Endothelial cell (in vitro differentiated cells): ENCODE measurements at regions not wholly inside any gene's neighbourhood (a gene's known extent, or its start where the extent isn't known, plus 50 kb on each side); places are given as distances from the start of the nearest gene placed in this dataset.
"Not testable (repeated sequence)": the region's sequence is repeated elsewhere in the genome, so short reads cannot be mapped to it uniquely, and the experiment has no call there.

Experiments used
- DNase-seq: peaks from one replicate; pipeline ENCODE4 v3.0.0; 2021; ENCODE audit warnings: low spot score
- H3K27ac Mint-ChIP-seq: one replicate; pipeline ENCODE4 v1.8.0; 2021; ENCODE audit warnings: mixed read lengths, inconsistent platforms; ENCODE audit not compliant: unreplicated experiment
- H3K27me3 Mint-ChIP-seq: one replicate; pipeline ENCODE4 v1.8.0; 2021; ENCODE audit warnings: mild to moderate bottlenecking, moderate library complexity, mixed read lengths, inconsistent platforms; ENCODE audit not compliant: unreplicated experiment
- H3K36me3 Mint-ChIP-seq: one replicate; pipeline ENCODE4 v1.8.0; 2021; ENCODE audit warnings: mild to moderate bottlenecking, low read depth, mixed read lengths, inconsistent platforms; ENCODE audit not compliant: unreplicated experiment
- H3K4me1 Mint-ChIP-seq: one replicate; pipeline ENCODE4 v1.8.0; 2021; ENCODE audit warnings: mild to moderate bottlenecking, mixed read lengths, inconsistent platforms; ENCODE audit not compliant: unreplicated experiment
- H3K4me3 Mint-ChIP-seq: one replicate; pipeline ENCODE4 v1.8.0; 2021; ENCODE audit warnings: mild to moderate bottlenecking, mixed read lengths, inconsistent platforms; ENCODE audit not compliant: unreplicated experiment
- H3K9me3 Mint-ChIP-seq: one replicate; pipeline ENCODE4 v1.8.0; 2021; ENCODE audit warnings: mixed read lengths, inconsistent platforms; ENCODE audit not compliant: unreplicated experiment
- CTCF ChIP-seq: fragments of 200-600 bp; sonication (generic); IDR thresholded peaks from one replicate; pipeline ENCODE4 v1.5.0; 2021; ENCODE audit warnings: antibody characterized with exemption; ENCODE audit not compliant: unreplicated experiment

- no peaks in the 10 kb centered on the region for H3K36me3 Mint-ChIP-seq
- no peak overlapping the region for H3K27ac Mint-ChIP-seq
- H3K27me3 Mint-ChIP-seq = no peaks in the 10 kb centered on the region
- H3K4me1 Mint-ChIP-seq = no peaks in the 10 kb centered on the region
- no peak for TF ChIP-seq CTCF
- no peak for DNase-seq
- no peaks in the 10 kb centered on the region for H3K9me3 Mint-ChIP-seq
- no peak overlapping the region for H3K4me3 Mint-ChIP-seq
Measured at GRCh38 chr2:129805899-129806298, 173.6 kb upstream of the RAB6C start.

- Mint-ChIP-seq H3K4me1 (no peaks in the 10 kb centered on the region), H3K4me3 (no peak overlapping the region), H3K9me3 (no peaks in the 10 kb centered on the region), H3K27me3 (no peaks in the 10 kb centered on the region), H3K27ac (no peak overlapping the region), H3K36me3 (no peaks in the 10 kb centered on the region)
- DNase-seq = no peak
- no peak for TF ChIP-seq CTCF
Measured at GRCh38 chr2:129806317-129806716, 173.1 kb upstream of the RAB6C start.

GRCh38 chr2:129806990-129807389, 172.5 kb upstream of the RAB6C start:
- H3K27me3 Mint-ChIP-seq = no peaks in the 10 kb centered on the region
- no peaks in the 10 kb centered on the region for H3K4me1 Mint-ChIP-seq
- no peaks in the 10 kb centered on the region for H3K36me3 Mint-ChIP-seq

GRCh38 chr2:129807642-129808338, 171.7 kb upstream of the RAB6C start:
- H3K4me1 Mint-ChIP-seq, DNase-seq, H3K27ac Mint-ChIP-seq, H3K36me3 Mint-ChIP-seq, H3K27me3 Mint-ChIP-seq, H3K9me3 Mint-ChIP-seq, H3K4me3 Mint-ChIP-seq: not testable (repeated sequence)

More at GRCh38 chr2:129806990-129807389, 172.5 kb upstream of the RAB6C start:
- no peak for TF ChIP-seq CTCF
- Mint-ChIP-seq H3K27ac (no peak overlapping the region), H3K9me3 (no peaks in the 10 kb centered on the region), H3K4me3 (no peak overlapping the region)
- DNase-seq = no peak

DNA sequence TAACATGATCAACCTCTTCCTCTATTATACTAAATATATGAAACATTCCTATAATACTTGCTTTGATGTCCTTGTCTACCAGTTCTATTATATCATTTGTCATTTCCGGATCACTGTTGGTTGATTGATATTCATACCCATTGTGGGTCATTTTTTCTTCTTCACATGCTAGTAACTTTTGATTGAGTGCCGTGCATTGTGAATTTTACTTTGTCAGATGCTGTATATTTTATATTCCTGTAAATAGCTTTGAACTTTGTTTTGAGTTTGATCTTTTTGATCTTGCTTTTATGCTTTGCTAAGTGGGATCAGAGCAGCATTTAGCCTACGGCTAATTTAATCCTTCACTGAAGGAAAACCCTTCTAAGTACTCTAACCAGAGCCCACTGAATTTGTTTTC, 168.9 kb upstream of the RAB6C start:
- Mint-ChIP-seq H3K27me3 (no peaks in the 10 kb centered on the region), H3K27ac (no peak overlapping the region), H3K9me3 (no peaks in the 10 kb centered on the region), H3K36me3 (no peaks in the 10 kb centered on the region), H3K4me3 (no peak overlapping the region), H3K4me1 (peaks cover 2% of the 10 kb centered on the region)
- no peak for TF ChIP-seq CTCF
- DNase-seq = no peak
